Left lung (tissue), 4 donors: ENCODE measurements at regions not wholly inside any gene's neighbourhood (a gene's known extent, or its start where the extent isn't known, plus 50 kb on each side); places are given as distances from the start of the nearest gene placed in this dataset.
A peak's percentile ranks its signal among the peaks of the same experiment; 100 is the strongest.

Source experiments
- ATAC-seq: fragments of 200-7000 bp; cut with Tn5 transposase; one replicate; pipeline ENCODE4 v1.9.1; 2020; ENCODE audit warnings: moderate library complexity
- DNase-seq, 4 donors: peaks; one replicate each; pipeline ENCODE4 v3.0.0-alpha.2; 2013 to 2020
- H3K27ac ChIP-seq, 2 donors: fragments of 200-600 bp; sonication (generic) in 1 of 2; one replicate each; pipeline versions ENCODE4 v1.5.0 to v1.8.0; 2020 to 2021
- H3K27me3 ChIP-seq, 2 donors: fragments of 200-600 bp; sonication (generic) in 1 of 2; one replicate each; pipeline versions ENCODE4 v1.5.0 to v1.8.0; 2020 to 2021
- H3K36me3 ChIP-seq, 2 donors: fragments of 200-600 bp; sonication (generic) in 1 of 2; one replicate each; pipeline versions ENCODE4 v1.5.0 to v1.8.0; 2020 to 2021
- H3K4me1 ChIP-seq, 2 donors: fragments of 200-600 bp; one replicate each; pipeline ENCODE4 v1.8.0; 2021
- H3K4me3 ChIP-seq, 2 donors: fragments of 200-600 bp; sonication (generic) in 1 of 2; one replicate each; pipeline versions ENCODE4 v1.5.0 to v1.8.0; 2020 to 2021; ENCODE audit warnings: mild to moderate bottlenecking in 1 of 2
- H3K9me3 ChIP-seq, 2 donors: fragments of 200-600 bp; sonication (generic) in 1 of 2; one replicate each; pipeline versions ENCODE4 v1.5.0 to v1.8.0; 2020 to 2021
- intact Hi-C, 2 donors: fragments of 100-400 bp; cut with DNase I; formaldehyde crosslinking; loops; one replicate each; pipeline versions ENCODE4 v1.11.2 to v1.14.2; 2022
- TF ChIP-seq, protein P1 (sequence below), 2 donors: fragments of 200-600 bp; sonication (generic) in 1 of 2; IDR thresholded peaks; one replicate each; pipeline versions ENCODE4 v1.5.0 to v1.8.0; 2021; ENCODE audit warnings: antibody characterized with exemption in 2 of 2
- donor health status: DM: no; HTN: yes; CAD: no.
- donor health status: DM: no; HTN: no; CAD: no.

- no peaks in the 10 kb centered on the region for H3K36me3 ChIP-seq
- DNase-seq (peak in 1 of 4 donors; percentile 72), ATAC-seq (no peak)
- H3K4me1 ChIP-seq: no peaks in the 10 kb centered on the region
- H3K27me3 ChIP-seq: no peaks in the 10 kb centered on the region
- H3K27ac ChIP-seq: no peak overlapping the region
- no peaks in the 10 kb centered on the region for H3K9me3 ChIP-seq
- intact Hi-C loops: no loop called here
- TF ChIP-seq, protein P1, sequence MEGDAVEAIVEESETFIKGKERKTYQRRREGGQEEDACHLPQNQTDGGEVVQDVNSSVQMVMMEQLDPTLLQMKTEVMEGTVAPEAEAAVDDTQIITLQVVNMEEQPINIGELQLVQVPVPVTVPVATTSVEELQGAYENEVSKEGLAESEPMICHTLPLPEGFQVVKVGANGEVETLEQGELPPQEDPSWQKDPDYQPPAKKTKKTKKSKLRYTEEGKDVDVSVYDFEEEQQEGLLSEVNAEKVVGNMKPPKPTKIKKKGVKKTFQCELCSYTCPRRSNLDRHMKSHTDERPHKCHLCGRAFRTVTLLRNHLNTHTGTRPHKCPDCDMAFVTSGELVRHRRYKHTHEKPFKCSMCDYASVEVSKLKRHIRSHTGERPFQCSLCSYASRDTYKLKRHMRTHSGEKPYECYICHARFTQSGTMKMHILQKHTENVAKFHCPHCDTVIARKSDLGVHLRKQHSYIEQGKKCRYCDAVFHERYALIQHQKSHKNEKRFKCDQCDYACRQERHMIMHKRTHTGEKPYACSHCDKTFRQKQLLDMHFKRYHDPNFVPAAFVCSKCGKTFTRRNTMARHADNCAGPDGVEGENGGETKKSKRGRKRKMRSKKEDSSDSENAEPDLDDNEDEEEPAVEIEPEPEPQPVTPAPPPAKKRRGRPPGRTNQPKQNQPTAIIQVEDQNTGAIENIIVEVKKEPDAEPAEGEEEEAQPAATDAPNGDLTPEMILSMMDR (IDR thresholded peaks at IDR 0.05): no peak
- H3K4me3 ChIP-seq: no peak overlapping the region
These were observed 58.5 kb downstream of the DLL1 start for GRCh38 chr6:170232186-170233002.

GRCh38 chr6:170231293-170232185, 59.3 kb downstream of the DLL1 start:
- H3K4me3 ChIP-seq: no peak overlapping the region
- intact Hi-C loops: no loop called here
- H3K9me3 ChIP-seq: no peaks in the 10 kb centered on the region
- no peaks in the 10 kb centered on the region for H3K27me3 ChIP-seq
- DNase-seq (peak in 1 of 4 donors; percentile 63), ATAC-seq (no peak)
- no peak overlapping the region for H3K27ac ChIP-seq
- no peaks in the 10 kb centered on the region for H3K4me1 ChIP-seq
- H3K36me3 ChIP-seq: no peaks in the 10 kb centered on the region
- TF ChIP-seq, protein P1 (IDR thresholded peaks at IDR 0.05): no peak

DNA sequence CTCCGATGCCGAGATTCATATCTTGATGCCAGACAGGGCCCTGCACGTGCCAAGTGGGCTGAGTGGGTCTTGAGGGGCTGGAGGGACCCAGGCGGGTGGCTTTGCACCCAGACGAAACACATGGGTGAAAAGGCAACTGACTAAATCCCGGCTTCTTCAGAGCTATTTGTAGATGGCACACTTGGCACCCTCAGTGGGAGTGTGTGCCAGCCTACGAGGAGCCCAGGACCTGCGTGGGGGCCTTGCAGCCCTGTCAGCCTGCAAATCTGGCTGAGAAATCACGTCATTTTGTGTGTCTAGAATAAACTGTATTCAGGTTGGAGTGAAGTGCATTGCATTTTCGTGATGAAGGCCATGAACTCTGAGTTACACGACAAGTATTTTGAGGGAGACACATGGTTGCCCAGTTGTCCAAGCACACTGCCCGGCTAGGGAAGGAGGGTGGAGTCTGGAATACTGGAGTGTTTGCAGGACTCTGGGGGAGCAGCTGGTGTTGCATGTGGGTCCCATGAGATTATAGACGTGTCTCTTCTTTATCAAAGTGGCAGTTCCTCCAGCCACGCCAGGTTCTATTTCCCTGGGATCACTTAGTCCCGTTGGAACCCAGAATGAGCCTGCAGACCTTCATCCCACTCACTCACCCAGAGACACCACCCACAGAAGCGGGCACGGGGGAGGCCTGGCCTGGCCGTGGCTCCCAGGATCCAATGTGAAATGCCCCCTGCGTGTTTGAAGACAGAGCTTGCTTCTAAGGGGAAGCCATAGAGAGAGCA, 60.2 kb downstream of the DLL1 start:
- Histone ChIP-seq H3K27ac (no peak overlapping the region), H3K4me3 (no peak overlapping the region), H3K9me3 (no peaks in the 10 kb centered on the region), H3K36me3 (no peaks in the 10 kb centered on the region), H3K4me1 (no peaks in the 10 kb centered on the region), H3K27me3 (no peaks in the 10 kb centered on the region)
- intact Hi-C loops: no loop called here
- TF ChIP-seq, protein P1 (IDR thresholded peaks at IDR 0.05): no peak
- peak in 1 of 4 donors; percentile 37 for DNase-seq
- no peak for ATAC-seq

DNA sequence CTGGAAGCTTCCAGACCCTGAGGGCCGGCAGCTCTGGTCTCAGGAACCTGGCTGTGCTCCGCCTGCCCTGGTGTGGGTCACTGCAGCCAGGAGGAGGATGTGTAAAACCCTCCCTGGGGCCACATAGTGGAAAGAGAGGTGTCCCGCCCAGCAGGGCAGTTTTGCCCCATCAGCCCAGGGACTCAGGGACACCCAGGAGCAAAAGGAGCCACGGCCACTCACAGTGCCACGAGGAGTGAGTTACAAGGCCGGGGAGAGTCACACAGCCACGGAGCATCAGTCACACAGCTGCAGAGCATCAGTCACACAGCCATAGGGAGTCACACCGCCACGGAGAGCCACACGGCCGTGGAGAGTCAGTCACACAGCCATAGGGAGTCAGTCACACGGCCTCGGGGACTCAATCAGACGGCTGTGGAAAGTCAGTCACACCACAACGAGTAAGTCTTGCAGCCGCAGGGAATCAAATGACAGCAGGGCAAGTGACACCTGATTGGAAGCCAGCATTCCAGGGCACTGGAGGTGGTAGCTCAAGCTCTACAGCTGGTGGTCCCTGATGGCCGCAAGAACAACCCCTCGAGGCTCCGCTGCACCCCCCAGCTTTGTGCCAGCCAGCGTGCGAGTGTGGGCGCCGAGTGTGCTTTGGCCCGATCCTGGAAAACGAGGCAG, 60.9 kb downstream of the DLL1 start:
- Histone ChIP-seq H3K4me3 (no peak overlapping the region), H3K27ac (no peak overlapping the region), H3K36me3 (no peaks in the 10 kb centered on the region), H3K9me3 (no peaks in the 10 kb centered on the region), H3K4me1 (peaks cover 0 to 6% of the 10 kb centered on the region in 2 donors), H3K27me3 (peaks cover 0 to 5% of the 10 kb centered on the region in 2 donors)
- DNase-seq (peak in 2 of 4 donors; percentile 61 to 72), ATAC-seq (no peak)
- TF ChIP-seq, protein P1 (IDR thresholded peaks at IDR 0.05): no peak
- intact Hi-C loops: no loop called here
